GM18499 (cell line): ENCODE measurements at regions not wholly inside any gene's neighbourhood (a gene's known extent, or its start where the extent isn't known, plus 50 kb on each side); places are given as distances from the start of the nearest gene placed in this dataset.

Experiments
- ATAC-seq: cut with Tn5 transposase; IDR thresholded peaks from one replicate; pipeline ENCODE4 v1.9.1; 2021; ENCODE audit warnings: moderate number of reproducible peaks; ENCODE audit not compliant: insufficient read depth, unreplicated experiment

- ATAC-seq = no peak
These were observed 1466.1 kb downstream of the UQCRFS1 start for GRCh38 chr19:27746691-27747380.

- ATAC-seq = no peak
These were observed 1466.9 kb downstream of the UQCRFS1 start for GRCh38 chr19:27745978-27746542.

- no peak for ATAC-seq
These were observed 1467.8 kb downstream of the UQCRFS1 start for GRCh38 chr19:27744926-27745768.

- no peak for ATAC-seq
These were observed 1470.9 kb downstream of the UQCRFS1 start for GRCh38 chr19:27742041-27742440.

GRCh38 chr19:27741236-27741635, 1471.7 kb downstream of the UQCRFS1 start:
- no peak for ATAC-seq

GRCh38 chr19:27740396-27740795, 1472.6 kb downstream of the UQCRFS1 start:
- ATAC-seq = no peak

- no peak for ATAC-seq
These were observed 1474.3 kb downstream of the UQCRFS1 start for GRCh38 chr19:27738569-27739193.

GRCh38 chr19:27736225-27736624, 1476.7 kb downstream of the UQCRFS1 start:
- ATAC-seq = no peak

- no peak for ATAC-seq
These were observed 1477.6 kb downstream of the UQCRFS1 start for GRCh38 chr19:27735314-27735713.

- no peak for ATAC-seq
These were observed 1478.3 kb downstream of the UQCRFS1 start for GRCh38 chr19:27734496-27735220.

GRCh38 chr19:27733551-27734266, 1479.2 kb downstream of the UQCRFS1 start:
- ATAC-seq = no peak

- ATAC-seq = no peak
These were observed 1483.6 kb downstream of the UQCRFS1 start for GRCh38 chr19:27729332-27729731.

GRCh38 chr19:27722625-27723024, 1490.3 kb downstream of the UQCRFS1 start:
- no peak for ATAC-seq

- ATAC-seq = no peak
These were observed 1492.8 kb downstream of the UQCRFS1 start for GRCh38 chr19:27720155-27720554.

- ATAC-seq = no peak
These were observed 1493.9 kb downstream of the UQCRFS1 start for GRCh38 chr19:27719034-27719433.

- no peak for ATAC-seq
These were observed 1494.7 kb downstream of the UQCRFS1 start for GRCh38 chr19:27718234-27718633.

GRCh38 chr19:27717825-27718224, 1495.1 kb downstream of the UQCRFS1 start:
- ATAC-seq = no peak

- ATAC-seq = no peak
These were observed 1496.0 kb downstream of the UQCRFS1 start for GRCh38 chr19:27716922-27717321.

- ATAC-seq = no peak
These were observed 1498.1 kb downstream of the UQCRFS1 start for GRCh38 chr19:27714857-27715256.

GRCh38 chr19:27709496-27709895, 1503.5 kb downstream of the UQCRFS1 start:
- ATAC-seq = no peak
